ENCODE measurements at regions not wholly inside any gene's neighbourhood (a gene's known extent, or its start where the extent isn't known, plus 50 kb on each side); places are given as distances from the start of the nearest gene placed in this dataset.

DNA sequence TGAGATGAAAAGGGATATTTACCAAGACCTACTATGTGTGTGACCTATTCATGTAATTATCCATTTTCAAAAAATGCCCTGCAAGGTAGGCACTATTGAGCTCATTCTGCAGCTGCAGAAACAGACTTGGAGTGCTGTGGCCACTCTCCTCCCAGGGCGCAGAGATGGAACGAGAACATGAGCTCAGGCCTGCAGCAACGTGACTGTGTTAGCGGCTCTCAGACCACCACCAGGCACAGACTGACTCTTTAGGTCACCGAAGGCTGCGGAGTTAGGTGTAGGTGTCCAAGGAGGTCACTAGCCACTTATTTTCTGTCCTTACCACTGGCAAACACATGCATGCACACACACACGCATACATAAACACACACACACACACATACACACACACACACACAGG is 271.4 kb upstream of the DIO3 start:
- TF ChIP-seq POLR2A (IDR thresholded peaks at IDR 0.05; ENCODE audit: low read depth, low read length) (no peak), TAF1 (IDR thresholded peaks at IDR 0.05; ENCODE audit: borderline replicate concordance, low read depth, low read length) (no peak)

Measured in GM12892 (cell line).